Chondrocyte (in vitro differentiated cells): ENCODE measurements at regions not wholly inside any gene's neighbourhood (a gene's known extent, or its start where the extent isn't known, plus 50 kb on each side); places are given as distances from the start of the nearest gene placed in this dataset.

ENCODE experiments used
- DNase-seq: peaks from one replicate; pipeline ENCODE4 v3.0.0; 2021; ENCODE audit warnings: mixed read lengths, low spot score
- H3K27ac Mint-ChIP-seq: one replicate; pipeline ENCODE4 v1.8.0; 2021; ENCODE audit warnings: mild to moderate bottlenecking, moderate library complexity, mixed read lengths; ENCODE audit not compliant: unreplicated experiment
- H3K27me3 Mint-ChIP-seq: 2 replicates; pipeline ENCODE4 v1.8.0; 2021; ENCODE audit warnings: low read depth, mixed read lengths
- H3K36me3 Mint-ChIP-seq: 2 replicates; pipeline ENCODE4 v1.8.0; 2021; ENCODE audit warnings: low read depth, mixed read lengths
- H3K4me1 Mint-ChIP-seq: 2 replicates; pipeline ENCODE4 v1.8.0; 2021; ENCODE audit warnings: low read depth, mild to moderate bottlenecking, mixed read lengths
- H3K4me3 Mint-ChIP-seq: one replicate; pipeline ENCODE4 v1.8.0; 2021; ENCODE audit warnings: mild to moderate bottlenecking, moderate library complexity, mixed read lengths; ENCODE audit not compliant: unreplicated experiment
- H3K9me3 Mint-ChIP-seq: 2 replicates; pipeline ENCODE4 v1.8.0; 2021; ENCODE audit warnings: low read depth, mixed read lengths
- CTCF ChIP-seq: fragments of 200-600 bp; sonication (generic); IDR thresholded peaks from 2 replicates; pipeline ENCODE4 v1.5.0; 2021; ENCODE audit warnings: antibody characterized with exemption, mild to moderate bottlenecking, moderate library complexity

GRCh38 chr4:59831746-59832145, 1368.4 kb upstream of the ADGRL3 start:
- no peak for TF ChIP-seq CTCF
- DNase-seq: no peak
- Mint-ChIP-seq H3K36me3 (no peaks in the 10 kb centered on the region), H3K4me3 (no peak overlapping the region), H3K9me3 (no peaks in the 10 kb centered on the region), H3K27ac (no peak overlapping the region), H3K27me3 (peaks cover 4% of the 10 kb centered on the region), H3K4me1 (no peaks in the 10 kb centered on the region)

DNA sequence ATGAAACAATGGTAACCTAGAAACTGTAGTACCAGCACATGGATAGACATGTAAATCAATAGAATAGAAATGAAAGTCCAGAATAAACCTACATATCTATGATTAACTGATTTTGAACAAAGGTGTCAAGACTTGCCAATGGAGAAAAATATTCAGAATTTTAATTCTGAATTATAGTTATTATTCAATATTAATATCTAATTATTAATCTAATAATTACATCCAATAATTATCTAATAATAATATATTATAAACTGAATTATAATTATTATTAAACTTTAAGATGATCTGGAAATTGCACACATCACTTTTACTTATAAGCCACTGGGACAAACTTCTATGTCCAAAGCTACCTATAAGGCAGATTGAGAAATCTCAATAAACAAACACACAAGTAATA, 1365.2 kb upstream of the ADGRL3 start:
- H3K4me1 Mint-ChIP-seq: no peaks in the 10 kb centered on the region
- no peaks in the 10 kb centered on the region for H3K36me3 Mint-ChIP-seq
- H3K27me3 Mint-ChIP-seq: peaks cover 3% of the 10 kb centered on the region
- no peak for DNase-seq
- H3K27ac Mint-ChIP-seq: no peak overlapping the region
- no peak for TF ChIP-seq CTCF
- peaks cover 3% of the 10 kb centered on the region for H3K9me3 Mint-ChIP-seq
- no peak overlapping the region for H3K4me3 Mint-ChIP-seq

GRCh38 chr4:59837751-59838150, 1362.4 kb upstream of the ADGRL3 start:
- TF ChIP-seq CTCF: no peak
- Mint-ChIP-seq H3K4me3 (no peak overlapping the region), H3K4me1 (no peaks in the 10 kb centered on the region), H3K36me3 (no peaks in the 10 kb centered on the region), H3K27ac (no peak overlapping the region), H3K27me3 (peaks cover 3% of the 10 kb centered on the region), H3K9me3 (peaks cover 3% of the 10 kb centered on the region)
- DNase-seq: no peak

GRCh38 chr4:59838236-59838635, 1361.9 kb upstream of the ADGRL3 start:
- no peaks in the 10 kb centered on the region for H3K36me3 Mint-ChIP-seq
- H3K4me3 Mint-ChIP-seq: no peak overlapping the region
- DNase-seq: no peak
- H3K27me3 Mint-ChIP-seq: peaks cover 3% of the 10 kb centered on the region
- peaks cover 5% of the 10 kb centered on the region for H3K9me3 Mint-ChIP-seq
- no peak for TF ChIP-seq CTCF
- H3K27ac Mint-ChIP-seq: no peak overlapping the region
- H3K4me1 Mint-ChIP-seq: no peaks in the 10 kb centered on the region

- peaks cover 3% of the 10 kb centered on the region for H3K27me3 Mint-ChIP-seq
- DNase-seq: no peak
- no peak overlapping the region for H3K27ac Mint-ChIP-seq
- no peaks in the 10 kb centered on the region for H3K36me3 Mint-ChIP-seq
- TF ChIP-seq CTCF: no peak
- H3K9me3 Mint-ChIP-seq: peaks cover 30% of the 10 kb centered on the region
- H3K4me1 Mint-ChIP-seq: no peaks in the 10 kb centered on the region
- no peak overlapping the region for H3K4me3 Mint-ChIP-seq
These were observed 1358.4 kb upstream of the ADGRL3 start for GRCh38 chr4:59841698-59842097.
